22Rv1 (cell line): ENCODE measurements at regions not wholly inside any gene's neighbourhood (a gene's known extent, or its start where the extent isn't known, plus 50 kb on each side); places are given as distances from the start of the nearest gene placed in this dataset.

Experiments
- ZFX ChIP-seq: fragments of 450-650 bp; IDR thresholded peaks from 2 replicates; pipeline ENCODE4 v1.6.1; 2017; ENCODE audit warnings: antibody characterized with exemption, borderline replicate concordance
- TF ChIP-seq, protein P1 (sequence below): fragments of 450-650 bp; IDR thresholded peaks from 2 replicates; pipeline ENCODE4 v1.5.1; 2017; ENCODE audit warnings: mild to moderate bottlenecking

- TF ChIP-seq, protein P1, sequence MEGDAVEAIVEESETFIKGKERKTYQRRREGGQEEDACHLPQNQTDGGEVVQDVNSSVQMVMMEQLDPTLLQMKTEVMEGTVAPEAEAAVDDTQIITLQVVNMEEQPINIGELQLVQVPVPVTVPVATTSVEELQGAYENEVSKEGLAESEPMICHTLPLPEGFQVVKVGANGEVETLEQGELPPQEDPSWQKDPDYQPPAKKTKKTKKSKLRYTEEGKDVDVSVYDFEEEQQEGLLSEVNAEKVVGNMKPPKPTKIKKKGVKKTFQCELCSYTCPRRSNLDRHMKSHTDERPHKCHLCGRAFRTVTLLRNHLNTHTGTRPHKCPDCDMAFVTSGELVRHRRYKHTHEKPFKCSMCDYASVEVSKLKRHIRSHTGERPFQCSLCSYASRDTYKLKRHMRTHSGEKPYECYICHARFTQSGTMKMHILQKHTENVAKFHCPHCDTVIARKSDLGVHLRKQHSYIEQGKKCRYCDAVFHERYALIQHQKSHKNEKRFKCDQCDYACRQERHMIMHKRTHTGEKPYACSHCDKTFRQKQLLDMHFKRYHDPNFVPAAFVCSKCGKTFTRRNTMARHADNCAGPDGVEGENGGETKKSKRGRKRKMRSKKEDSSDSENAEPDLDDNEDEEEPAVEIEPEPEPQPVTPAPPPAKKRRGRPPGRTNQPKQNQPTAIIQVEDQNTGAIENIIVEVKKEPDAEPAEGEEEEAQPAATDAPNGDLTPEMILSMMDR: no peak
- no peak for TF ChIP-seq ZFX
Observed at GRCh38 chr2:35378791-35379190, 976.8 kb upstream of the CRIM1 start.
